ENCODE measurements at regions not wholly inside any gene's neighbourhood (a gene's known extent, or its start where the extent isn't known, plus 50 kb on each side); places are given as distances from the start of the nearest gene placed in this dataset.

- Histone ChIP-seq H3K9ac (ENCODE audit: low read depth, low read length) (no peak overlapping the region), H3K27me3 (ENCODE audit: insufficient read depth, low read length) (peaks cover 38% of the 10 kb centered on the region), H3K27ac (ENCODE audit: low read length) (no peak overlapping the region), H3K9me3 (ENCODE audit: insufficient read depth, low read depth, low read length) (no peaks in the 10 kb centered on the region), H3K4me1 (ENCODE audit: insufficient read depth, low read length) (peaks cover 8% of the 10 kb centered on the region; the same call in 1 of the 2 replicates), H3K4me3 (ENCODE audit: low read length) (no peak overlapping the region), H3K36me3 (ENCODE audit: insufficient read depth, low read depth, low read length) (no peaks in the 10 kb centered on the region)
Observed at GRCh38 chr3:194009019-194009418, 126.9 kb upstream of the HES1 start.

- H3K4me3 ChIP-seq (ENCODE audit: low read length), result no peak overlapping the region
- H3K36me3 ChIP-seq (ENCODE audit: insufficient read depth, low read depth, low read length), result no peaks in the 10 kb centered on the region
- H3K9ac ChIP-seq (ENCODE audit: low read depth, low read length), result no peak overlapping the region
- no peaks in the 10 kb centered on the region for H3K9me3 ChIP-seq (ENCODE audit: insufficient read depth, low read depth, low read length)
- peaks cover 31% of the 10 kb centered on the region for H3K27me3 ChIP-seq (ENCODE audit: insufficient read depth, low read length)
- no peak overlapping the region for H3K27ac ChIP-seq (ENCODE audit: low read length)
- H3K4me1 ChIP-seq (ENCODE audit: insufficient read depth, low read length), result peaks cover 8% of the 10 kb centered on the region; the same call in 1 of the 2 replicates
Observed at GRCh38 chr3:194009892-194010533, 125.9 kb upstream of the HES1 start.

- no peaks in the 10 kb centered on the region for H3K36me3 ChIP-seq (ENCODE audit: insufficient read depth, low read depth, low read length)
- no peak overlapping the region for H3K27ac ChIP-seq (ENCODE audit: low read length)
- H3K9me3 ChIP-seq (ENCODE audit: insufficient read depth, low read depth, low read length), result no peaks in the 10 kb centered on the region
- peaks cover 16% of the 10 kb centered on the region for H3K27me3 ChIP-seq (ENCODE audit: insufficient read depth, low read length)
- H3K4me1 ChIP-seq (ENCODE audit: insufficient read depth, low read length), result peaks cover 2% of the 10 kb centered on the region; the same call in 1 of the 2 replicates
- H3K9ac ChIP-seq (ENCODE audit: low read depth, low read length), result no peak overlapping the region
- H3K4me3 ChIP-seq (ENCODE audit: low read length), result no peak overlapping the region
Observed at GRCh38 chr3:194011807-194012206, 124.1 kb upstream of the HES1 start.

GRCh38 chr3:194013928-194014327 lies 122.0 kb upstream of the HES1 start:
- peaks cover 2% of the 10 kb centered on the region; the same call in 1 of the 2 replicates for H3K4me1 ChIP-seq (ENCODE audit: insufficient read depth, low read length)
- H3K9ac ChIP-seq (ENCODE audit: low read depth, low read length), result no peak overlapping the region
- no peak overlapping the region for H3K27ac ChIP-seq (ENCODE audit: low read length)
- H3K9me3 ChIP-seq (ENCODE audit: insufficient read depth, low read depth, low read length), result no peaks in the 10 kb centered on the region
- H3K4me3 ChIP-seq (ENCODE audit: low read length), result no peak overlapping the region
- H3K27me3 ChIP-seq (ENCODE audit: insufficient read depth, low read length), result no peaks in the 10 kb centered on the region
- H3K36me3 ChIP-seq (ENCODE audit: insufficient read depth, low read depth, low read length), result no peaks in the 10 kb centered on the region

- Histone ChIP-seq H3K4me1 (ENCODE audit: insufficient read depth, low read length) (peaks cover 4% of the 10 kb centered on the region; the same call in 1 of the 2 replicates), H3K4me3 (ENCODE audit: low read length) (no peak overlapping the region), H3K27ac (ENCODE audit: low read length) (no peak overlapping the region), H3K36me3 (ENCODE audit: insufficient read depth, low read depth, low read length) (no peaks in the 10 kb centered on the region), H3K27me3 (ENCODE audit: insufficient read depth, low read length) (no peaks in the 10 kb centered on the region), H3K9me3 (ENCODE audit: insufficient read depth, low read depth, low read length) (no peaks in the 10 kb centered on the region), H3K9ac (ENCODE audit: low read depth, low read length) (no peak overlapping the region)
Observed at GRCh38 chr3:194014756-194015155, 121.2 kb upstream of the HES1 start.

- Histone ChIP-seq H3K4me1 (ENCODE audit: insufficient read depth, low read length) (peaks cover 4% of the 10 kb centered on the region; the same call in 1 of the 2 replicates), H3K36me3 (ENCODE audit: insufficient read depth, low read depth, low read length) (no peaks in the 10 kb centered on the region), H3K4me3 (ENCODE audit: low read length) (no peak overlapping the region), H3K27me3 (ENCODE audit: insufficient read depth, low read length) (no peaks in the 10 kb centered on the region), H3K27ac (ENCODE audit: low read length) (no peak overlapping the region), H3K9ac (ENCODE audit: low read depth, low read length) (no peak overlapping the region), H3K9me3 (ENCODE audit: insufficient read depth, low read depth, low read length) (no peaks in the 10 kb centered on the region)
Observed at GRCh38 chr3:194019398-194020165, 116.4 kb upstream of the HES1 start.

GRCh38 chr3:194022052-194022451 lies 113.9 kb upstream of the HES1 start:
- no peak overlapping the region for H3K4me3 ChIP-seq (ENCODE audit: low read length)
- H3K9me3 ChIP-seq (ENCODE audit: insufficient read depth, low read depth, low read length), result no peaks in the 10 kb centered on the region

GRCh38 chr3:194022816-194023215 lies 113.1 kb upstream of the HES1 start:
- no peak overlapping the region for H3K27ac ChIP-seq (ENCODE audit: low read length)
- H3K4me1 ChIP-seq (ENCODE audit: insufficient read depth, low read length), result peaks cover 4% of the 10 kb centered on the region; the same call in 1 of the 2 replicates
- no peaks in the 10 kb centered on the region for H3K27me3 ChIP-seq (ENCODE audit: insufficient read depth, low read length)
- H3K36me3 ChIP-seq (ENCODE audit: insufficient read depth, low read depth, low read length), result no peaks in the 10 kb centered on the region
- H3K9ac ChIP-seq (ENCODE audit: low read depth, low read length), result no peak overlapping the region
- H3K9me3 ChIP-seq (ENCODE audit: insufficient read depth, low read depth, low read length), result no peaks in the 10 kb centered on the region
- H3K4me3 ChIP-seq (ENCODE audit: low read length), result no peak overlapping the region

More at GRCh38 chr3:194022052-194022451, 113.9 kb upstream of the HES1 start:
- Histone ChIP-seq H3K27ac (ENCODE audit: low read length) (no peak overlapping the region), H3K9ac (ENCODE audit: low read depth, low read length) (no peak overlapping the region), H3K36me3 (ENCODE audit: insufficient read depth, low read depth, low read length) (no peaks in the 10 kb centered on the region), H3K4me1 (ENCODE audit: insufficient read depth, low read length) (peaks cover 4% of the 10 kb centered on the region; the same call in 1 of the 2 replicates), H3K27me3 (ENCODE audit: insufficient read depth, low read length) (no peaks in the 10 kb centered on the region)

GRCh38 chr3:194023501-194024280 lies 112.3 kb upstream of the HES1 start:
- Histone ChIP-seq H3K9me3 (ENCODE audit: insufficient read depth, low read depth, low read length) (no peaks in the 10 kb centered on the region), H3K36me3 (ENCODE audit: insufficient read depth, low read depth, low read length) (no peaks in the 10 kb centered on the region), H3K4me3 (ENCODE audit: low read length) (no peak overlapping the region), H3K27me3 (ENCODE audit: insufficient read depth, low read length) (no peaks in the 10 kb centered on the region), H3K27ac (ENCODE audit: low read length) (no peak overlapping the region), H3K9ac (ENCODE audit: low read depth, low read length) (no peak overlapping the region), H3K4me1 (ENCODE audit: insufficient read depth, low read length) (peaks cover 4% of the 10 kb centered on the region; the same call in 1 of the 2 replicates)

- Histone ChIP-seq H3K4me3 (ENCODE audit: low read length) (no peak overlapping the region), H3K27ac (ENCODE audit: low read length) (no peak overlapping the region), H3K9ac (ENCODE audit: low read depth, low read length) (no peak overlapping the region), H3K9me3 (ENCODE audit: insufficient read depth, low read depth, low read length) (no peaks in the 10 kb centered on the region), H3K4me1 (ENCODE audit: insufficient read depth, low read length) (no peaks in the 10 kb centered on the region), H3K36me3 (ENCODE audit: insufficient read depth, low read depth, low read length) (no peaks in the 10 kb centered on the region), H3K27me3 (ENCODE audit: insufficient read depth, low read length) (peaks cover 2% of the 10 kb centered on the region; the same call in 1 of the 2 replicates)
Observed at GRCh38 chr3:194025119-194025518, 110.8 kb upstream of the HES1 start.

GRCh38 chr3:194025951-194026350 lies 110.0 kb upstream of the HES1 start:
- Histone ChIP-seq H3K9me3 (ENCODE audit: insufficient read depth, low read depth, low read length) (no peaks in the 10 kb centered on the region), H3K4me3 (ENCODE audit: low read length) (no peak overlapping the region), H3K4me1 (ENCODE audit: insufficient read depth, low read length) (no peaks in the 10 kb centered on the region), H3K36me3 (ENCODE audit: insufficient read depth, low read depth, low read length) (no peaks in the 10 kb centered on the region), H3K9ac (ENCODE audit: low read depth, low read length) (no peak overlapping the region), H3K27me3 (ENCODE audit: insufficient read depth, low read length) (peaks cover 4% of the 10 kb centered on the region; the same call in 1 of the 2 replicates), H3K27ac (ENCODE audit: low read length) (no peak overlapping the region)
